ENCODE measurements at regions not wholly inside any gene's neighbourhood (a gene's known extent, or its start where the extent isn't known, plus 50 kb on each side); places are given as distances from the start of the nearest gene placed in this dataset.

GRCh38 chr9:28407351-28407750 is 834.1 kb upstream of the C9orf72 start:
- no peak for TF ChIP-seq CTCF (conservative IDR thresholded peaks at IDR 0.05)
- TF ChIP-seq EZH2 (IDR thresholded peaks at IDR 0.05; ENCODE audit: low read depth) = no peak

Measured in PC-9 (cell line).